Activated naive CD4-positive, alpha-beta T cell treated with anti-CD3 and anti-CD28 coated beads for 36 hours (primary cell): ENCODE measurements at regions not wholly inside any gene's neighbourhood (a gene's known extent, or its start where the extent isn't known, plus 50 kb on each side); places are given as distances from the start of the nearest gene placed in this dataset.
"Not testable (repeated sequence)": the region's sequence is repeated elsewhere in the genome, so short reads cannot be mapped to it uniquely, and the experiment has no call there.

Experiments
- CTCF ChIA-PET: fragments of 350-600 bp; sonication (Branson Sonifier 250); formaldehyde crosslinking; loops from one replicate; lab custom pipeline; 2021; ENCODE audit warnings: antibody characterized with exemption; lab: Charles Lee
- DNase-seq: peaks from one replicate; pipeline ENCODE4 v3.0.0-alpha.2; 2020
- H3K27ac Mint-ChIP-seq: one replicate; pipeline ENCODE4 v1.8.0; 2021; ENCODE audit warnings: mild to moderate bottlenecking, mixed read lengths
- H3K27me3 Mint-ChIP-seq: one replicate; pipeline ENCODE4 v1.8.0; 2021; ENCODE audit warnings: low read depth, mixed read lengths
- H3K36me3 Mint-ChIP-seq: one replicate; pipeline ENCODE4 v1.8.0; 2021; ENCODE audit warnings: low read depth, mixed read lengths
- H3K4me1 Mint-ChIP-seq: one replicate; pipeline ENCODE4 v1.8.0; 2021; ENCODE audit warnings: low read depth, mixed read lengths
- H3K4me3 Mint-ChIP-seq: one replicate; pipeline ENCODE4 v1.8.0; 2021; ENCODE audit warnings: mild to moderate bottlenecking, moderate library complexity, mixed read lengths
- H3K9me3 Mint-ChIP-seq: one replicate; pipeline ENCODE4 v1.8.0; 2021; ENCODE audit warnings: mixed read lengths
- intact Hi-C: fragments of 100-400 bp; cut with micrococcal nuclease; formaldehyde crosslinking; loops from one replicate; pipeline ENCODE4 v1.15.1; 2023

DNA sequence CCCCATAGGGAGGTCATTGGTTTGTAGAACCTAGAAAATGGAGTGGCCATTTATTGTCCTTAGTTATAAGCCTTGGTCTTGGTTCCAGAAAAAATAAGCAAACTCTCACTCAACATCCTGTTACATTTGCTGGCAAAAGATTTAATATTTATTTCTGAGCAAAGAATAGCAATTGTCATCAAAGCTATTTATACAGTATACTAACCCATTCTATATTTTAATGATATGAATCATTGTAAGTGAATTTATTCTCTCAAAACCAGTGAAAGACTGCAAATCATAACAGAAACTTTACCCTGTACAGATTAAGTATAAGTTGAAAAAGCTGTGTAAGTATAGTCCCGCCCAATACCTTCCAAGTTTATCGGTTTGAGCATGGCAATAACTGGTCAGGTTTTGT lies 364.4 kb downstream of the CD109 start:
- H3K9me3 Mint-ChIP-seq = no peaks in the 10 kb centered on the region
- no peak overlapping the region for H3K27ac Mint-ChIP-seq
- H3K4me1 Mint-ChIP-seq = no peaks in the 10 kb centered on the region
- H3K4me3 Mint-ChIP-seq = no peak overlapping the region
- H3K36me3 Mint-ChIP-seq = no peaks in the 10 kb centered on the region
- intact Hi-C loops = no loop called here
- H3K27me3 Mint-ChIP-seq = no peaks in the 10 kb centered on the region
- DNase-seq = no peak
- CTCF ChIA-PET = interaction anchor here (1.1 kb wide), 1 partner anchor 33 kb away, joined by 3 read pairs; no protein-coding TSS in a partner anchor

DNA sequence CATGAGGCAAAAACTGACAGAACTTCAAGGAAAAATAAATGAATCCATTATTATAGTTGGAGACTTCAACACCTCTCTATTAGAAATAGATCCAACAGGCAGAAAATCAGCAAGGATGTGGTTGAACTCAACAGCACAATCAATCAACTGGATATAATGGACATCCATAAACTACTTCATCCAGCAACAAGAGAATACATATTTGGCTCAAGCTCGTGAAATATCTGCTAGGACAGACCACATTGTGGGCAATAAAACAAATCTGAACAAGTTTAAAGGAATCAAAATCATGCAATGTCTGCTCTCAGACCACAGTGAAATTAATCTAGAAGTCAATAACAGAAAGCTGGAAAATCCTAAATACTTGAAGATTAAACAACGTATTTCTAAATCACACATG lies 362.6 kb downstream of the CD109 start:
- CTCF ChIA-PET = interaction anchor here (1.0 kb wide), 1 partner anchor 33 kb away, joined by 6 read pairs; no protein-coding TSS in a partner anchor
- Mint-ChIP-seq H3K36me3 (no peaks in the 10 kb centered on the region), H3K9me3 (no peaks in the 10 kb centered on the region), H3K4me1 (no peaks in the 10 kb centered on the region), H3K27me3 (no peaks in the 10 kb centered on the region), H3K27ac (no peak overlapping the region), H3K4me3 (no peak overlapping the region)
- DNase-seq = no peak
- intact Hi-C loops = no loop called here

DNA sequence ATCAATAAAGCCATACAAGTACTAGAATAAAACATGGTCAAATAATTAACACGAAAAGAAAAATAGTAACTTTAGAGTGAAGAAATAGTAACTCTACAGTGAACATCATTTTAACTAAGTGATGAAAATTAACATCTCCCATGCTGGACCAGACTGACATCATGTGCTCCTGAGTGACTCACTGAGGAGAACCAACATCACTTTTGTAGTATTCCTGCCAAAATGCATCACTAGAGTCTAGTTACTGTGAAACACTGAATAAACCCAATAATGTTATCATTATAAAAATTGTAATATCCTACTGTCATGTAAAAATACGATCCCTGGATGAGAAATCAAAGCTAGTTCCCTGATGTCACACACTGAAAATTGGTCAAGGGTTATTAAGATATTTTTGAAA lies 361.3 kb downstream of the CD109 start:
- Mint-ChIP-seq H3K4me1 (no peaks in the 10 kb centered on the region), H3K36me3 (no peaks in the 10 kb centered on the region)
- intact Hi-C loops = no loop called here

DNA sequence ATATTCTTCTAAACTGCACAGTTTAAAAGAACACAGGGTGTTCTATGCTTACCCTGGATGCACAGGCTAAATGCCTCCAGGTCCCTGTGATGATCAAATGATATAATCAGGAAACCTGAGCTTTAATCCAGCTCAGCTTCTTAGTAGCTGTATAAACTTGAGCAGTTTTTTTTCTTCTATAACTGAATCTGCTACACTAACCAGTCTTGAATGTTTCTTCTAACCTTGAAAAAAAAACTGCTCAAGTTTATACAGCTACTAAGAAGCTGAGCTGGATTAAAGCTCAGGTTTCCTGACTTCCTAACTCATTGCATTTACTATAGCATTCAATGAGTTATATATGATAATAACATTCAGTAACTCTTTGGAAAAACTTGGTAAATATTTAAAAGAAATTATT lies 358.2 kb downstream of the CD109 start:
- Mint-ChIP-seq H3K36me3 (no peaks in the 10 kb centered on the region), H3K27me3 (no peaks in the 10 kb centered on the region), H3K4me1 (no peaks in the 10 kb centered on the region), H3K9me3 (no peaks in the 10 kb centered on the region), H3K4me3 (no peak overlapping the region), H3K27ac (no peak overlapping the region)
- CTCF ChIA-PET = interaction anchor here (1.0 to 1.9 kb wide), 2 partner anchors 37 to 38 kb away, joined by 4 to 5 read pairs; no protein-coding TSS in a partner anchor
- intact Hi-C loops = no loop called here
- DNase-seq = no peak

More for the DNA sequence above, 361.3 kb downstream of the CD109 start:
- Mint-ChIP-seq H3K27ac (no peak overlapping the region), H3K9me3 (no peaks in the 10 kb centered on the region), H3K27me3 (no peaks in the 10 kb centered on the region), H3K4me3 (no peak overlapping the region)
- CTCF ChIA-PET = no interaction called here
- DNase-seq = no peak

DNA sequence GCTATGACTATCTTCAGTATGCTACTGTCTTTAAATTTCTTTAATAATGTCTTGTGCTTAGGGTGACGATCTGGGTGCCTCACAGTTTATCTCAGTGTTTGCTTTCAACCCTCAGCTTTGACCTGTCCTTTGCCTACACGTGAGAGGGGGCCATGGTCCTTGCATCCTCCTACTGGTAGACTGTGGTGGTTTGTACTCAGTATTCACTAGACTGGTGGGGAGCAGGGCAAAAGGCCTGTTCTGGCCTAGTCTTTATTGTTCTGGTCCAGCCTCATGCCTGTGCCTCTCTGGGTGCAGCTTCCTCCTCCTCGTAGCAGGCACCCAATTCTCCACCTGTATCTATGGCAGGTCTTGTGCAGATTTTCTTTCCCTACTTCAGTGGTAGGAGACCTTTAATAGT lies 354.9 kb downstream of the CD109 start:
- intact Hi-C loops = no loop called here
- no peak for DNase-seq
- no peaks in the 10 kb centered on the region for H3K27me3 Mint-ChIP-seq
- no peaks in the 10 kb centered on the region for H3K4me1 Mint-ChIP-seq
- H3K9me3 Mint-ChIP-seq = no peaks in the 10 kb centered on the region
- H3K27ac Mint-ChIP-seq = no peak overlapping the region
- no peaks in the 10 kb centered on the region for H3K36me3 Mint-ChIP-seq
- no peak overlapping the region for H3K4me3 Mint-ChIP-seq
- CTCF ChIA-PET = interaction anchor here (0.6 kb wide), 1 partner anchor 114 kb away, joined by 5 read pairs; no protein-coding TSS in a partner anchor

DNA sequence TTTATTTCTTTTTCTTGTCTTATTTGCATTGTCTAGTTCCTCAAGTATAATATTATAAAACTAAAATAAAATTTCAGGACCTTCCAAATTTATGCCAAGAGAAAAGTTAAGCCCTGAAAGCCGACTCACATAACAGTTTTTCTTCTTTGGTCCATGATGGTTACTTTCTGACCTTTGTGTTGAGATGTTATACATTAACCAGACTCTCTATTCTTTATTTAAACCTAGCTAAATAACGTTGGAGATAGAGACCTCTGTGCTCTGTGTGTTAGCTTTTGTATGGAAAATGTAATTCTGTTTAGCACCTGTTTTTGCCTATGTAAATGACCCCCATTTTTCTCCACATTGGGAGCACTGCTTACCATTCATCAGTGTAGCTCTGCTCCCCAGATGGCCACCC lies 352.4 kb downstream of the CD109 start:
- CTCF ChIA-PET = interaction anchor here (1.9 kb wide), 1 partner anchor 44 kb away, joined by 5 read pairs; no protein-coding TSS in a partner anchor
- no peak overlapping the region for H3K27ac Mint-ChIP-seq
- no peaks in the 10 kb centered on the region for H3K4me1 Mint-ChIP-seq
- H3K4me3 Mint-ChIP-seq = no peak overlapping the region
- intact Hi-C loops = no loop called here
- no peaks in the 10 kb centered on the region for H3K36me3 Mint-ChIP-seq
- no peaks in the 10 kb centered on the region for H3K27me3 Mint-ChIP-seq
- no peaks in the 10 kb centered on the region for H3K9me3 Mint-ChIP-seq
- DNase-seq = no peak

DNA sequence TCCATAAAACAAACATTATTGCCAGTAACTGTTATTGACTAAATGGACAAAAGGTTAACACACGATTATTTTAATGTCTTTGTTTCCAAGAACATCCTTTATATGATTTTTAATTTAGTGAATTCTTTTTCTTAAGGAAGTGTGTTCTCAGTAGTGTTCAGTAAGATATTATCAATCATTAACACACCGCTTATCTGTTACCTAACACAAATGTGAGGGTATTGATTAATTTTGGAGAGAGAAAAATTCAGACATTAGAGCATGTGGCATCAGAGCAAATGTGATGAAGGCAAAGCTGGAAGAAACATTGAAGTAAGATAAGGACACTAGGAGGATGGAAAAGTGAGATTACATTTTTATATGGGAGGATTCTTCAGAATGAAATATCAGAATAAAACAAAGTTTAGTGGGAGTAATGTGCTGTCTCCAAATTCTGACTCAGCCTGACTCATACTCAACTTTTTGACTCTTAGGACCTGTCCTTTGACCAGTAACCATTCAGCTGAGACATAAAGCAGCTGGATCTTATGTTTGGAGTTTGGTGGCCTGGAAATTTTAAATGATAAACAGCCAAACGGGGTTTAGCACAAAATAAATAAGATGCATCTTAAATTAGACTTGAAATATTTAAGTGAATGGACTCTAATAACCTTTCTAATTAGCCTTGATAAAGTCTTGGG lies 348.6 kb downstream of the CD109 start:
- no peaks in the 10 kb centered on the region for H3K27me3 Mint-ChIP-seq
- H3K4me1 Mint-ChIP-seq = no peaks in the 10 kb centered on the region
- CTCF ChIA-PET = no interaction called here
- H3K4me3 Mint-ChIP-seq = no peak overlapping the region
- DNase-seq = no peak
- intact Hi-C loops = no loop called here
- H3K27ac Mint-ChIP-seq = no peak overlapping the region
- no peaks in the 10 kb centered on the region for H3K36me3 Mint-ChIP-seq
- no peaks in the 10 kb centered on the region for H3K9me3 Mint-ChIP-seq

DNA sequence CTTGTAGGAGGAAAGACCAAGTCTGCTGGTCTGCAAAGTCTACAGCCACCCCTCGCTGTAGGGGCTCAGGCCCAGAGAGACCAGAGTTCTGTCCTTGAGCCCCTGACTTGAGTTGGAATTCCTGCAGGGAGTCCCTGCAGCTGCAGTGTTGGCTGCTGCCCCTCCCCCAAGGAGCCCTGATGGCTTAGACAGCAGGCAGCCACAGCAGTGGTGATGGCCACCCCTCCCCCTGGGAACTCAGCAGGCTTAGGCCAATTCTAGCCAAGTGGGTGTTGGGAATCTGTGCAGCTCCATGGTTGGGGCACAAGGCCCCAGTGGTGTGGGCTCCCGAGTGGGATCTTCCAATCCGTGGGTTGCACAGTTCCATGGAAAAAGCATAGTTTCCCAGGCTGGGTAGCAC lies 345.4 kb downstream of the CD109 start:
- Mint-ChIP-seq H3K9me3 (peaks cover 3% of the 10 kb centered on the region), H3K27ac (no peak overlapping the region), H3K27me3 (no peaks in the 10 kb centered on the region), H3K36me3 (no peaks in the 10 kb centered on the region), H3K4me1 (no peaks in the 10 kb centered on the region), H3K4me3 (no peak overlapping the region)
- CTCF ChIA-PET = no interaction called here
- intact Hi-C loops = no loop called here
- DNase-seq = no peak

DNA sequence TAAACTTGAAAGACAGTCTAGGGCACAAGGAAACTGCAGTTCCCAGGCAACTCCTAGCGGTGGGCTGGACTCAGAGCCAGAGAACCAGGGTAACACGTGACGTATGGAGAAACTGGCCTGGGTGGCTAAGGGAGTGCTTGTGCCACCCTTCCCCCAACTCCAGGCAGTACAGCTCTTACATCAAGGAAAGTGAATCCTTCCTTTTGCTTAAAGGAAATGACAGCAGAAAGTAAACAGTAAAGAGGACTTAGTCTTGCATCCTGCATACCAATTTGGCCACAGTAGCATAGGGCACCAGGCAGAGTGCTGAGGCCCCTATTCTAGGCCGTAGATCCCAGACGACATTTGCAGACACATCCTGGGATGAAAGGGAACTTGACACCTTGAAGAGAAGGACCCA lies 322.8 kb downstream of the CD109 start:
- Mint-ChIP-seq H3K4me1 (no peaks in the 10 kb centered on the region), H3K27me3 (no peaks in the 10 kb centered on the region), H3K27ac (no peak overlapping the region), H3K4me3 (no peak overlapping the region), H3K36me3 (no peaks in the 10 kb centered on the region), H3K9me3 (peaks cover 3% of the 10 kb centered on the region)
- CTCF ChIA-PET = no interaction called here
- no peak for DNase-seq
- intact Hi-C loops = no loop called here

DNA sequence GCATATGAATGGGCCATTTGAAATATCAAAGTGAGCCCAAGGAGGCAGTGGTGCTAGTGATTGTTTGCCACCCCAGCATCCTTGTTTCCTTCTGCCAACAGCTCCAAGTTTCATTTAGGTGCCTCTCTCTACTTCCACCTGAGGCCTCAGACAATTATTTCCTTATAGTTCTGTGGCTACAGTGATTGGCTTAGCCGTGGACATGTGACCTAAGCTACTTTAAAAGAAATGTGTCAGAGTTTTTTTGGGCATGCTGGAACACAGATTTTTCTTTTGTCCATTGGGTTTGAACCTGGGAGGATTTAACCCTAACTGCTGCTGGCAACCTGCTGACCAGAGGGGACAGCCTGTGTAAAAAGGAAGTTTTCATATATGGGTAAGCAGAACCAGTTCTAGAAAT lies 319.4 kb downstream of the CD109 start:
- Mint-ChIP-seq H3K36me3 (no peaks in the 10 kb centered on the region), H3K27ac (no peak overlapping the region), H3K27me3 (no peaks in the 10 kb centered on the region), H3K4me1 (no peaks in the 10 kb centered on the region), H3K4me3 (no peak overlapping the region), H3K9me3 (peaks cover 3% of the 10 kb centered on the region)
- intact Hi-C loops = no loop called here
- CTCF ChIA-PET = interaction anchor here (0.7 kb wide), 1 partner anchor 1211 kb away, joined by 8 read pairs; no protein-coding TSS in a partner anchor
- no peak for DNase-seq

DNA sequence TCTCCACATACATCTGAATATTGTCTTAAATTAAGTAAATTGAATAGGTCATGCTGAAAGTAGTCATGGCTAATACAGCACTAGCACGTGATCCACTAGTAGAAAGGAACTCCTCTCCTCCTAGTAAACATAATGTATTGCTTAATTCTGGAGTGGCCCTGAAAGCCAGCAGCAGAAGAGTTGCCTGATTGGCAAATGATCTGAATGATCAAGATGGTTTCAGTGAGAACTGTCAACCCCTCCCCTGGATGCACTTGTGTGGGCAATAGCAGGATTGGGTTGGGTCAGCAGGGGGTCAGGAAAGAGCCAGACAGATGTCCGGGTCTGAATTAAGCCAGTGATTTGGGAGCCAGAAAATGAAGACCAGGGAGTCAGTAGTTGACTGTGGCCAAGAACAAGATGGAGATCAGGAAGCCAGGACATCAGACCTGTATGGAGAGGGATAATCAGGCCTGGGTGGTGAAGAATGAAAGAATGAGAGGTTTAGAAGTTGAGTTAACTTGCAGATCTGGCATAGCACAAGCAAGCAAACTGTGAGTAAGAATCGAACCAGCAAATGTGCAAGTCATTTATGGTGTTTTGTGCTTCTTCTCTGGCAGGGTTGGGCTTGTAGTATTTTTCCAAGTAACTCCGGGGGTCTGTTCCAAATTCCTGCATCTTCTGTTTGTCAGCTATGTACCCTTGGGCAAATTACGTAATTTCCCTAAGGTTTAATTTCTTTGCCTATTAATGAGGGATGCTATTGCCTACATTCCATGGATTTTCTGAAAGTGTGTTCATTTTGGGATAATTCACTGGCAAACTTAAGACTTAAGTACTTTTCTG lies 304.9 kb downstream of the CD109 start:
- Mint-ChIP-seq H3K27ac (no peak overlapping the region), H3K27me3 (no peaks in the 10 kb centered on the region)
- CTCF ChIA-PET = interaction anchor here (0.5 kb wide), 1 partner anchor 30 kb away, joined by 3 read pairs; no protein-coding TSS in a partner anchor

DNA sequence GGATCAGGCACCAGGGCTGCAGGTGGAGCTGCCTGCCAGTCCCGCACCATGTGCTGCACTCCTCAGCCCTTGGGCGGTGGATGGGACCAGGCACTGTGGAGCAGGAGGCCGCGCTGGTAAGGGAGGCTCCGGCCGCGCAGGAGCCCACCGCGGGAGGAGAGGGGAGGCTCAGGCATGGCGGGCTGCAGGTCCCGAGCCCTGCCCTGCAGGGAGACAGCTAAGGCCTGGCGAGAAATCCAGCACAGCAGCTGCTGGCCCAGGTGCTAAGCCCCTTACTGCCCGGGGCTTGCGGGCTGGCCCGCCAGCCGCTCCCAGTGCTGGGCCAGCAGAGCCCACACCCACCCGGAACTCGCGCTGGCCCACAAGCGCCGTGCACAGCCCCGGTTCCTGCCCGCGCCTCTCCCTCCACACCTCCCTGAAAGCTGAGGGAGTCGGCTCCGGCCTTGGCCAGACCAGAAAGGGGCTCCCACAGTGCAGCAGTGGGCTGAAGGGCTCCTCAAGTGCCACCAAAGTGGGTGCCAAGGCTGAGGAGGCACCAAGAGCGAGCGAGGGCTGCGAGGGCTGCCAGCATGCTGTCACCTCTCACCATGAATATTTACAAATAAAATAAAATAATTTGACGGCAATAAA lies 294.7 kb downstream of the CD109 start:
- CTCF ChIA-PET, H3K27ac Mint-ChIP-seq, DNase-seq, intact Hi-C loops, H3K36me3 Mint-ChIP-seq, H3K27me3 Mint-ChIP-seq, H3K9me3 Mint-ChIP-seq, H3K4me1 Mint-ChIP-seq, H3K4me3 Mint-ChIP-seq: not testable (repeated sequence)

More for the DNA sequence above, 304.9 kb downstream of the CD109 start:
- Mint-ChIP-seq H3K36me3 (no peaks in the 10 kb centered on the region), H3K4me3 (no peak overlapping the region), H3K4me1 (no peaks in the 10 kb centered on the region), H3K9me3 (peaks cover 2% of the 10 kb centered on the region)
- intact Hi-C loops = no loop called here
- DNase-seq = no peak
